Osteoblast (primary cell): ENCODE measurements at regions not wholly inside any gene's neighbourhood (a gene's known extent, or its start where the extent isn't known, plus 50 kb on each side); places are given as distances from the start of the nearest gene placed in this dataset.

ENCODE experiments used
- DNase-seq: peaks from one replicate; pipeline ENCODE4 v3.0.0; 2011; ENCODE audit warnings: low spot score, mixed read lengths; ENCODE audit not compliant: insufficient read length; ENCODE audit errors: missing footprints
- H2AFZ ChIP-seq: 2 replicates; pipeline ENCODE4 v1.6.0; 2011; ENCODE audit warnings: mild to moderate bottlenecking, low read length
- H3K27ac ChIP-seq: 2 replicates; pipeline ENCODE4 v1.5.1; 2011; ENCODE audit warnings: mild to moderate bottlenecking, low read depth, low read length, moderate library complexity
- H3K27me3 ChIP-seq: 2 replicates; pipeline ENCODE4 v1.6.0; 2012; ENCODE audit warnings: mild to moderate bottlenecking, control low read depth, inconsistent platforms, low read length, moderate library complexity; ENCODE audit not compliant: insufficient read depth
- H3K36me3 ChIP-seq: 2 replicates; pipeline ENCODE4 v1.5.1; 2011; ENCODE audit warnings: mild to moderate bottlenecking, low read length, control low read depth, moderate library complexity; ENCODE audit not compliant: insufficient read depth
- H3K4me1 ChIP-seq: 2 replicates; pipeline ENCODE4 v1.5.1; 2011; ENCODE audit warnings: mild to moderate bottlenecking, low read length, control low read depth, moderate library complexity; ENCODE audit not compliant: insufficient read depth
- H3K4me2 ChIP-seq: 2 replicates; pipeline ENCODE4 v1.6.0; 2011; ENCODE audit warnings: mild to moderate bottlenecking, low read length; ENCODE audit not compliant: insufficient read depth
- H3K4me3 ChIP-seq: fragments of 200-600 bp; sonication (generic); 3 replicates; pipeline ENCODE4 v1.5.1; 2012; ENCODE audit warnings: mild to moderate bottlenecking, low read length, inconsistent platforms; ENCODE audit not compliant: insufficient read depth
- H3K79me2 ChIP-seq: 2 replicates; pipeline ENCODE4 v1.6.0; 2012; ENCODE audit warnings: mild to moderate bottlenecking, low read length, control low read depth, inconsistent platforms; ENCODE audit not compliant: insufficient read depth
- H3K9me3 ChIP-seq: 2 replicates; pipeline ENCODE4 v1.5.1; 2011; ENCODE audit warnings: low read depth, low read length, control low read depth
- H4K20me1 ChIP-seq: 2 replicates; pipeline ENCODE4 v1.6.0; 2012; ENCODE audit warnings: mild to moderate bottlenecking, low read length, control low read depth; ENCODE audit not compliant: insufficient read depth
- CTCF ChIP-seq: IDR thresholded peaks from 2 replicates; pipeline ENCODE4 v1.5.1; 2011; ENCODE audit warnings: mild to moderate bottlenecking, low read depth, low read length, moderate library complexity; ENCODE audit errors: extremely low read depth

- no peak for DNase-seq
- no peaks in the 10 kb centered on the region for H3K27me3 ChIP-seq
- H2AFZ ChIP-seq, result no peak overlapping the region
- no peak overlapping the region for H3K4me2 ChIP-seq
- no peak overlapping the region for H3K4me3 ChIP-seq
- no peaks in the 10 kb centered on the region for H3K4me1 ChIP-seq
- no peaks in the 10 kb centered on the region for H3K79me2 ChIP-seq
- no peaks in the 10 kb centered on the region for H3K36me3 ChIP-seq
- H4K20me1 ChIP-seq, result no peaks in the 10 kb centered on the region
- TF ChIP-seq CTCF, result no peak
- H3K9me3 ChIP-seq, result no peaks in the 10 kb centered on the region
- H3K27ac ChIP-seq, result no peak overlapping the region
Measured at GRCh38 chrX:35351212-35351611, 408.6 kb downstream of the FAM47B start.

- no peak overlapping the region for H3K27ac ChIP-seq
- no peaks in the 10 kb centered on the region for H3K79me2 ChIP-seq
- H3K27me3 ChIP-seq, result no peaks in the 10 kb centered on the region
- no peak overlapping the region for H3K4me3 ChIP-seq
- no peak overlapping the region for H3K4me2 ChIP-seq
- no peaks in the 10 kb centered on the region for H3K9me3 ChIP-seq
- no peaks in the 10 kb centered on the region for H3K36me3 ChIP-seq
- no peak overlapping the region for H2AFZ ChIP-seq
- no peak for TF ChIP-seq CTCF
- no peak for DNase-seq
- H4K20me1 ChIP-seq, result no peaks in the 10 kb centered on the region
- H3K4me1 ChIP-seq, result no peaks in the 10 kb centered on the region
Measured at GRCh38 chrX:35351795-35352483, 409.3 kb downstream of the FAM47B start.

- H3K79me2 ChIP-seq, result no peaks in the 10 kb centered on the region
- no peak overlapping the region for H2AFZ ChIP-seq
- H3K4me3 ChIP-seq, result no peak overlapping the region
- H3K4me2 ChIP-seq, result no peak overlapping the region
- no peaks in the 10 kb centered on the region for H3K36me3 ChIP-seq
- no peak overlapping the region for H3K27ac ChIP-seq
- no peaks in the 10 kb centered on the region for H3K9me3 ChIP-seq
- no peaks in the 10 kb centered on the region for H3K4me1 ChIP-seq
- H4K20me1 ChIP-seq, result no peaks in the 10 kb centered on the region
- no peaks in the 10 kb centered on the region for H3K27me3 ChIP-seq
- no peak for DNase-seq
- no peak for TF ChIP-seq CTCF
Measured at GRCh38 chrX:35357656-35358055, 415.1 kb downstream of the FAM47B start.

- H4K20me1 ChIP-seq, result no peaks in the 10 kb centered on the region
- no peaks in the 10 kb centered on the region for H3K27me3 ChIP-seq
- no peak overlapping the region for H3K4me3 ChIP-seq
- no peak overlapping the region for H3K4me2 ChIP-seq
- no peak overlapping the region for H3K27ac ChIP-seq
- no peak overlapping the region for H2AFZ ChIP-seq
- H3K9me3 ChIP-seq, result no peaks in the 10 kb centered on the region
- DNase-seq, result no peak
- H3K4me1 ChIP-seq, result no peaks in the 10 kb centered on the region
- TF ChIP-seq CTCF, result no peak
- no peaks in the 10 kb centered on the region for H3K79me2 ChIP-seq
- no peaks in the 10 kb centered on the region for H3K36me3 ChIP-seq
Measured at GRCh38 chrX:35362866-35363265, 420.3 kb downstream of the FAM47B start.
